ENCODE measurements at regions not wholly inside any gene's neighbourhood (a gene's known extent, or its start where the extent isn't known, plus 50 kb on each side); places are given as distances from the start of the nearest gene placed in this dataset.

GRCh38 chr11:86134580-86135318 lies 65.9 kb upstream of the PICALM start:
- ChIA-PET CTCF (no interaction called here), POLR2A (ENCODE audit: unreplicated experiment) (no interaction called here)
- no TSS peak for BruUV-seq (replicated peaks)
- no peak overlapping the region for H2AFZ ChIP-seq (ENCODE audit: low read length)
- peak; percentile 67 for ATAC-seq
- no peaks in the 10 kb centered on the region for H3K27me3 ChIP-seq (ENCODE audit: low read length)
- no peak overlapping the region for H3K27ac ChIP-seq (ENCODE audit: low read length)
- H3K4me2 ChIP-seq (ENCODE audit: low read length) = no peak overlapping the region
- H3K9ac ChIP-seq (ENCODE audit: low read length) = no peak overlapping the region
- TF ChIP-seq EZH2 (IDR thresholded peaks at IDR 0.05; ENCODE audit: low read length, unreplicated experiment) (no peak), CTCF (conservative IDR thresholded peaks at IDR 0.05; ENCODE audit: low read depth, low read length) (no peak), EZH2phosphoT487 (IDR thresholded peaks at IDR 0.05; ENCODE audit: borderline replicate concordance, low read length) (no peak)
- H3K79me2 ChIP-seq (ENCODE audit: low read length) = no peaks in the 10 kb centered on the region
- H3K9me2 ChIP-seq (replicated peaks; ENCODE audit: low read length) = no peaks in the 10 kb centered on the region
- no peaks in the 10 kb centered on the region for H3F3A ChIP-seq (ENCODE audit: low read length, unreplicated experiment)
- DNase-seq = peak; percentile 55
- intact Hi-C loops (cut with micrococcal nuclease) = no loop called here
- H3K36me3 ChIP-seq (ENCODE audit: low read depth, low read length) = no peaks in the 10 kb centered on the region
- peaks cover 10% of the 10 kb centered on the region; the same call in 1 of the 2 replicates for H3K4me1 ChIP-seq (ENCODE audit: insufficient read depth, low read length)
- H3K4me3 ChIP-seq (ENCODE audit: low read length) = no peak overlapping the region
- H4K20me1 ChIP-seq (ENCODE audit: low read length) = no peaks in the 10 kb centered on the region
- no peaks in the 10 kb centered on the region for H3K9me3 ChIP-seq (ENCODE audit: low read length)

GRCh38 chr11:86132667-86133249 lies 63.9 kb upstream of the PICALM start:
- ChIA-PET POLR2A (ENCODE audit: unreplicated experiment) (no interaction called here), CTCF (no interaction called here)
- intact Hi-C loops (cut with micrococcal nuclease) = no loop called here
- Histone ChIP-seq H3K36me3 (ENCODE audit: low read depth, low read length) (no peaks in the 10 kb centered on the region), H3K9ac (ENCODE audit: low read length) (no peak overlapping the region), H3K9me2 (replicated peaks; ENCODE audit: low read length) (no peaks in the 10 kb centered on the region), H3F3A (ENCODE audit: low read length, unreplicated experiment) (no peaks in the 10 kb centered on the region), H3K4me1 (ENCODE audit: insufficient read depth, low read length) (peaks cover 10% of the 10 kb centered on the region; the same call in 1 of the 2 replicates), H3K9me3 (ENCODE audit: low read length) (no peaks in the 10 kb centered on the region), H3K27ac (ENCODE audit: low read length) (no peak overlapping the region), H3K27me3 (ENCODE audit: low read length) (no peaks in the 10 kb centered on the region), H4K20me1 (ENCODE audit: low read length) (no peaks in the 10 kb centered on the region), H3K79me2 (ENCODE audit: low read length) (no peaks in the 10 kb centered on the region), H2AFZ (ENCODE audit: low read length) (no peak overlapping the region), H3K4me3 (ENCODE audit: low read length) (no peak overlapping the region), H3K4me2 (ENCODE audit: low read length) (no peak overlapping the region)
- no peak for TF ChIP-seq EZH2 (IDR thresholded peaks at IDR 0.05; ENCODE audit: low read length, unreplicated experiment)
- no peak for TF ChIP-seq CTCF (conservative IDR thresholded peaks at IDR 0.05; ENCODE audit: low read depth, low read length)
- no peak for TF ChIP-seq EZH2phosphoT487 (IDR thresholded peaks at IDR 0.05; ENCODE audit: borderline replicate concordance, low read length)
- no TSS peak for BruUV-seq (replicated peaks)
- DNase-seq (no peak), ATAC-seq (no peak)

Measured in PC-3 (cell line).